Spleen (tissue), 11 donors: ENCODE measurements at regions not wholly inside any gene's neighbourhood (a gene's known extent, or its start where the extent isn't known, plus 50 kb on each side); places are given as distances from the start of the nearest gene placed in this dataset.

ENCODE experiments used
- DNase-seq: peaks from one replicate; pipeline ENCODE4 v3.0.0-alpha.2; 2020
- H3K27ac ChIP-seq, 8 donors: fragments of 200-600 bp; sonication (generic) in 7 of 8; 1 replicate in 4 of 8; 2 replicates in 4 of 8; pipeline versions ENCODE4 v1.5.0 to v1.8.0; 2016 to 2021; ENCODE audit warnings: inconsistent platforms in 4 of 8, mild to moderate bottlenecking in 4 of 8, moderate library complexity in 1 of 8
- H3K27me3 ChIP-seq, 7 donors: fragments of 200-600 bp; sonication (generic) in 6 of 7; replicated peaks in 1 of 7; 1 replicate in 4 of 7; 2 replicates in 3 of 7; pipeline versions ENCODE4 v1.5.0 to v1.8.0; 2016 to 2021; ENCODE audit warnings: inconsistent platforms in 3 of 7, mild to moderate bottlenecking in 1 of 7
- H3K36me3 ChIP-seq, 6 donors: fragments of 200-600 bp; sonication (generic) in 5 of 6; 1 replicate in 4 of 6; 2 replicates in 2 of 6; pipeline versions ENCODE4 v1.5.0 to v1.8.0; 2016 to 2021; ENCODE audit warnings: inconsistent platforms in 2 of 6
- H3K4me1 ChIP-seq, 6 donors: fragments of 200-600 bp; sonication (generic) in 5 of 6; 1 replicate in 3 of 6; 2 replicates in 3 of 6; pipeline versions ENCODE4 v1.5.0 to v1.8.0; 2016 to 2021; ENCODE audit warnings: inconsistent platforms in 3 of 6
- H3K4me3 ChIP-seq, 8 donors: fragments of 200-600 bp; sonication (generic) in 7 of 8; 1 replicate in 4 of 8; 2 replicates in 4 of 8; pipeline versions ENCODE4 v1.5.0 to v1.8.0; 2016 to 2021; ENCODE audit warnings: inconsistent platforms in 4 of 8, mild to moderate bottlenecking in 4 of 8, moderate library complexity in 2 of 8
- H3K9me3 ChIP-seq, 8 donors: fragments of 200-600 bp; sonication (generic) in 7 of 8; 1 replicate in 4 of 8; 2 replicates in 4 of 8; pipeline versions ENCODE4 v1.5.0 to v1.8.0; 2016 to 2021; ENCODE audit warnings: inconsistent platforms in 4 of 8
- CTCF ChIP-seq, 11 experiments: fragments of 200-600 bp in 7 of 11; fragments of 450-650 bp in 4 of 11; sonication (generic) in 4 of 11; IDR thresholded peaks in 8 of 11; conservative IDR thresholded peaks in 3 of 11; 1 replicate in 7 of 11; 2 replicates in 4 of 11; pipeline versions ENCODE4 v1.4.0 to v1.8.0; 2016 to 2021; ENCODE audit warnings: antibody characterized with exemption in 11 of 11, inconsistent platforms in 4 of 11, mild to moderate bottlenecking in 1 of 11
- POLR2A ChIP-seq, 3 donors: fragments of 450-650 bp; IDR thresholded peaks; one replicate each; pipeline ENCODE4 v1.5.1; 2017; ENCODE audit warnings: antibody characterized with exemption in 3 of 3, mild to moderate bottlenecking in 1 of 3
- POLR2AphosphoS5 ChIP-seq, 3 donors: sonication (generic); formaldehyde crosslinking; IDR thresholded peaks; one replicate each; pipeline ENCODE4 v1.5.1; 2017; ENCODE audit warnings: antibody characterized with exemption in 3 of 3
- WGBS, 5 donors: extraction: QIAGEN DNeasy Blood & Tissue Kit in 3 of 5; methylation state at CpG; one replicate each; pipeline versions ENCODE4 v1.1.5 to v1.1.7; 2013 to 2018; 5-methylcytosine and 5-hydroxymethylcytosine counted together
- intact Hi-C: fragments of 100-400 bp; cut with DNase I; formaldehyde crosslinking; loops from one replicate; pipeline ENCODE4 v1.15.0; 2023; ENCODE audit warnings: low total_unique reads
- donor health status: healthy with polysubstance abuse.
- donor health status: DM: no; HTN: no; CAD: no; lungs with moderate emphysema.
- donor health status: DM: no; HTN: no; CAD: no.
- donor health status: Bipolar disorder and iron deficiency.
- donor health status: healthy.
- donor health status: DM: no; HTN: no; CAD: no.
- donor health status: DM: yes; HTN: yes; CAD: no.

- 87 to 97% (median 89%) methylated on average over 3 of the region's 3 CpGs for WGBS, 5 donors
- no peak overlapping the region for H3K4me3 ChIP-seq
- TF ChIP-seq POLR2A (IDR thresholded peaks at IDR 0.05) (no peak), CTCF (IDR thresholded peaks at IDR 0.05 in 8 of 11, conservative IDR thresholded peaks at IDR 0.05 in 3 of 11) (no peak), POLR2AphosphoS5 (IDR thresholded peaks at IDR 0.05) (no peak)
- no peaks in the 10 kb centered on the region for H3K36me3 ChIP-seq
- DNase-seq, result no peak
- intact Hi-C loops, result no loop called here
- no peak overlapping the region for H3K27ac ChIP-seq
- H3K4me1 ChIP-seq, result no peaks in the 10 kb centered on the region
- H3K9me3 ChIP-seq, result no peaks in the 10 kb centered on the region
- H3K27me3 ChIP-seq, result no peaks in the 10 kb centered on the region
Measured at GRCh38 chr17:12553625-12554024, 112.1 kb upstream of the MYOCD start.

- Histone ChIP-seq H3K4me1 (no peaks in the 10 kb centered on the region), H3K36me3 (no peaks in the 10 kb centered on the region), H3K27ac (no peak overlapping the region), H3K27me3 (no peaks in the 10 kb centered on the region), H3K4me3 (no peak overlapping the region), H3K9me3 (no peaks in the 10 kb centered on the region)
- 88 to 93% (median 91%) methylated on average over 4 of the region's 4 CpGs for WGBS, 5 donors
- intact Hi-C loops, result no loop called here
- no peak for DNase-seq
- TF ChIP-seq CTCF (IDR thresholded peaks at IDR 0.05 in 8 of 11, conservative IDR thresholded peaks at IDR 0.05 in 3 of 11) (no peak), POLR2AphosphoS5 (IDR thresholded peaks at IDR 0.05) (no peak), POLR2A (IDR thresholded peaks at IDR 0.05) (no peak)
Measured at GRCh38 chr17:12554251-12554650, 111.4 kb upstream of the MYOCD start.

DNA sequence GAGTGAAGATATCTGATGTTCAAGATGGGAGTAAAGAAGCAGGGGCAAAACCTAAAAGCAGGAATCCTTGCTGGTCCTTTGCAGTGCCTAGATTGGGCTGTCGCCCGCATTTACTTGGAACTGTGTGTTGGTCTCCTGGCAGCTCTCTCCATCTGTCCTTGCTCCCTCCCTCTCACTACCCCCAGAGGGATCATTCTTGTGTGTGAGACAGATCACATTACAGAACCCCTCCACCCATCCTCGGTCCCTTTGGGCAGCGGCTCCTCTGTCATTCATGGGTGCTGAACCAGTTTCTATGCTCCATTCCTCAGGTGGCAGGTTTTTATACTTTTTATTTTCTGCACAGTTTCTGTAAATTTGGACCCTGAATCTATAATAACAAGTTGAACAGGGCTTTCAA, 99.4 kb upstream of the MYOCD start:
- intact Hi-C loops, result no loop called here
- Histone ChIP-seq H3K4me3 (no peak overlapping the region), H3K27ac (no peak overlapping the region), H3K9me3 (no peaks in the 10 kb centered on the region), H3K36me3 (no peaks in the 10 kb centered on the region), H3K4me1 (no peaks in the 10 kb centered on the region), H3K27me3 (no peaks in the 10 kb centered on the region)
- no peak for DNase-seq
- 47 to 60% (median 56%) methylated on average over 4 of the region's 4 CpGs for WGBS, 5 donors
- no peak for TF ChIP-seq CTCF (IDR thresholded peaks at IDR 0.05 in 8 of 11, conservative IDR thresholded peaks at IDR 0.05 in 3 of 11)
- no peak for TF ChIP-seq POLR2AphosphoS5 (IDR thresholded peaks at IDR 0.05)
- no peak for TF ChIP-seq POLR2A (IDR thresholded peaks at IDR 0.05)

DNA sequence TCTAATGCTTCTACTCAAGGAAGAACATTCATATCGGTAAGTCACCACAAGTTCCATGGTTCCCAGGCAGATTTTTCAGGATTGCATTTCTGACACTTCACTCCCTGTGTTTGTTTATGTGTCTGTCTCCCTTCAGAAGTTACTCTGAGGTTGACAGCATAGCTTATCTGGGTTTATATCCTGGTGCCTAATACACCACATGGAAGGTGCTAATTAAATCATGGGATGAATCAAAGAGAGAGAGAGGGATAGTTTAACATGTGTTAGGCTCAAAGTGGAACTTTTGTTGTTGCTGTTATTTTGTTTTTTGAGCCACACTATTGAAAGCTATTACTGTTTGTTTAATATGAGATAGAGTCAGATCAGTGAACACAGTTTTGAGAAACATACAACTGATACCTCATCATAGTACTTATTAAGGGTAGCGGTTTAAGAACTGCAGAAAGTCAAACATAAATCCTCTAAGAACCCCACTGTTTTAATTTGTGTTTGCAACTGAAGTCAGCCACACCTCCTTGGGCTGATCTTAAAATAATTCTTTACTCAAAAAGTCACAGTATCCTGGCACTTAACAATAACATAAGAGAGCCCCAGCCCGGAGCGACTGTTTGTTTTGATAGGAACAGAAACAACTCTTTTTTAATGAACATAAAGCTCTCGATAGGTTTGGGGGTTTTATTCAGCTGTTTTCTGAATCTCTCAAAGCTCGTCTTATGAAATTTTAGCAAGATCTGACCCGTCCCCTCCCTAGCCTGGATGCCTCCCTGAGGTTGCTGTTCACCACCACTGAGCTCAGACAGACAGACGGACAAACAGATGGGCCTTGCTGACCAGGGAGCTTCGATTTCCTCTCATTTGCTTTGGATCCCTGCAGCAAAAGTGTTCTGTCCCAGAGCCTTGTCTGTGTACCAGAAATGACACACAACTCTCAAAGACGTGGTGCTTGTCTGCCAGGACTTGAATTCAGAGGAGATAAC, 98.3 kb upstream of the MYOCD start:
- Histone ChIP-seq H3K4me1 (no peaks in the 10 kb centered on the region), H3K27ac (no peak overlapping the region), H3K27me3 (no peaks in the 10 kb centered on the region), H3K9me3 (no peaks in the 10 kb centered on the region), H3K36me3 (no peaks in the 10 kb centered on the region), H3K4me3 (no peak overlapping the region)
- intact Hi-C loops, result no loop called here
- DNase-seq, result no peak
- 60 to 71% (median 65%) methylated on average over 10 of the region's 10 CpGs for WGBS, 5 donors
- TF ChIP-seq POLR2AphosphoS5 (IDR thresholded peaks at IDR 0.05), result no peak
- TF ChIP-seq CTCF (IDR thresholded peaks at IDR 0.05 in 8 of 11, conservative IDR thresholded peaks at IDR 0.05 in 3 of 11), result no peak
- TF ChIP-seq POLR2A (IDR thresholded peaks at IDR 0.05), result no peak
